CD14-positive monocyte (primary cell): ENCODE measurements at regions not wholly inside any gene's neighbourhood (a gene's known extent, or its start where the extent isn't known, plus 50 kb on each side); places are given as distances from the start of the nearest gene placed in this dataset.
A peak's percentile ranks its signal among the peaks of the same experiment; 100 is the strongest.

ENCODE experiments used
- DNase-seq, 3 donors: peaks; one replicate each; pipeline ENCODE4 v3.0.0-alpha.2; 2011 to 2022
- H2AFZ ChIP-seq: 2 replicates; pipeline ENCODE4 v1.6.0; 2012; ENCODE audit warnings: mild to moderate bottlenecking, low read depth, low read length, inconsistent platforms; ENCODE audit not compliant: insufficient read depth, poor library complexity, severe bottlenecking
- H3K27ac ChIP-seq, 2 donors: 1 replicate in 1 of 2; 2 replicates in 1 of 2; pipeline ENCODE4 v1.5.1; 2012 to 2013; ENCODE audit warnings: low read length in 2 of 2, control low read depth in 1 of 2, inconsistent platforms in 1 of 2, low read depth in 1 of 2, mild to moderate bottlenecking in 1 of 2
- H3K27me3 ChIP-seq, 2 donors: one replicate each; pipeline versions ENCODE4 v1.6.0 to v1.6.1; 2011 to 2013; ENCODE audit warnings: low read length in 2 of 2; ENCODE audit not compliant: control insufficient read depth in 2 of 2, insufficient read depth in 2 of 2
- H3K36me3 ChIP-seq, 2 donors: replicated peaks in 1 of 2; 1 replicate in 1 of 2; 2 replicates in 1 of 2; pipeline versions ENCODE4 v1.5.1 to v1.6.1; 2012 to 2013; ENCODE audit warnings: low read length in 2 of 2, control low read depth in 1 of 2, inconsistent platforms in 1 of 2, mild to moderate bottlenecking in 1 of 2; ENCODE audit not compliant: insufficient read depth in 2 of 2, control insufficient read depth in 1 of 2
- H3K4me1 ChIP-seq, 2 donors: 1 replicate in 1 of 2; 2 replicates in 1 of 2; pipeline versions ENCODE4 v1.5.1 to v1.6.1; 2012 to 2013; ENCODE audit warnings: low read length in 2 of 2, control low read depth in 1 of 2, inconsistent platforms in 1 of 2, mild to moderate bottlenecking in 1 of 2, moderate library complexity in 1 of 2; ENCODE audit not compliant: insufficient read depth in 2 of 2, control insufficient read depth in 1 of 2
- H3K4me2 ChIP-seq: replicated peaks from 2 replicates; pipeline ENCODE3; 2012; ENCODE audit warnings: low read length, moderate library complexity, mild to moderate bottlenecking; ENCODE audit not compliant: poor library complexity, severe bottlenecking; ENCODE audit errors: extremely low read depth
- H3K4me3 ChIP-seq, 3 experiments: fragments of 200-600 bp in 1 of 3; sonication (generic) in 1 of 3; replicated peaks in 1 of 3; 1 replicate in 2 of 3; 2 replicates in 1 of 3; pipeline ENCODE4 v1.5.1; 2011 to 2013; ENCODE audit warnings: low read length in 3 of 3, mild to moderate bottlenecking in 3 of 3, control low read depth in 2 of 3, low read depth in 2 of 3, inconsistent platforms in 1 of 3, moderate library complexity in 1 of 3
- H3K79me2 ChIP-seq: 2 replicates; pipeline ENCODE4 v1.6.0; 2012; ENCODE audit warnings: mild to moderate bottlenecking, control low read depth, inconsistent platforms, low read length, moderate library complexity; ENCODE audit not compliant: insufficient read depth
- H3K9ac ChIP-seq: 2 replicates; pipeline ENCODE4 v1.6.0; 2017; ENCODE audit warnings: low read length, mild to moderate bottlenecking; ENCODE audit not compliant: insufficient read depth, poor library complexity, severe bottlenecking
- H3K9me3 ChIP-seq, 2 donors: replicated peaks in 1 of 2; 1 replicate in 1 of 2; 2 replicates in 1 of 2; pipeline versions ENCODE4 v1.5.1 to v1.6.1; 2012 to 2013; ENCODE audit warnings: low read length in 2 of 2, control low read depth in 1 of 2; ENCODE audit not compliant: control insufficient read depth in 1 of 2, insufficient read depth in 1 of 2
- H4K20me1 ChIP-seq: 2 replicates; pipeline ENCODE4 v1.6.0; 2012; ENCODE audit warnings: mild to moderate bottlenecking, low read length, control low read depth, moderate library complexity; ENCODE audit not compliant: insufficient read depth
- H3K27ac Mint-ChIP-seq, 7 donors: one replicate each; pipeline ENCODE4 v1.8.0; 2020; ENCODE audit warnings: mild to moderate bottlenecking in 7 of 7, mixed read lengths in 7 of 7, moderate library complexity in 6 of 7, inconsistent platforms in 2 of 7
- H3K27me3 Mint-ChIP-seq, 3 donors: one replicate each; pipeline ENCODE4 v1.8.0; 2021 to 2022; ENCODE audit warnings: low read depth in 3 of 3, mild to moderate bottlenecking in 3 of 3, mixed read lengths in 3 of 3, moderate library complexity in 3 of 3, inconsistent platforms in 1 of 3
- H3K36me3 Mint-ChIP-seq, 2 donors: one replicate each; pipeline ENCODE4 v1.8.0; 2020; ENCODE audit warnings: mixed read lengths in 2 of 2, inconsistent platforms in 1 of 2, mild to moderate bottlenecking in 1 of 2
- H3K4me1 Mint-ChIP-seq: one replicate; pipeline ENCODE4 v1.8.0; 2020; ENCODE audit warnings: mild to moderate bottlenecking, mixed read lengths
- H3K4me3 Mint-ChIP-seq, 2 donors: one replicate each; pipeline ENCODE4 v1.8.0; 2020; ENCODE audit warnings: mild to moderate bottlenecking in 2 of 2, mixed read lengths in 2 of 2, moderate library complexity in 1 of 2
- H3K9me3 Mint-ChIP-seq, 7 donors: one replicate each; pipeline ENCODE4 v1.8.0; 2020 to 2022; ENCODE audit warnings: mixed read lengths in 7 of 7, mild to moderate bottlenecking in 6 of 7, moderate library complexity in 6 of 7, inconsistent platforms in 2 of 7
- WGBS: methylation state at CpG from one replicate; pipeline ENCODE4 v1.1.5; 2013; ENCODE audit warnings: missing lambda C conversion rate; ENCODE audit not compliant: insufficient coverage; 5-methylcytosine and 5-hydroxymethylcytosine counted together
- intact Hi-C, 2 donors: fragments of 100-400 bp; cut with micrococcal nuclease; formaldehyde crosslinking; loops; one replicate each; pipeline versions ENCODE4 v1.15.0 to v1.15.1; 2023
- TF ChIP-seq, protein P1 (sequence below): fragments of 200-600 bp; IDR thresholded peaks from one replicate; pipeline ENCODE4 v1.8.0; 2022; ENCODE audit warnings: antibody characterized with exemption, mild to moderate bottlenecking

DNA sequence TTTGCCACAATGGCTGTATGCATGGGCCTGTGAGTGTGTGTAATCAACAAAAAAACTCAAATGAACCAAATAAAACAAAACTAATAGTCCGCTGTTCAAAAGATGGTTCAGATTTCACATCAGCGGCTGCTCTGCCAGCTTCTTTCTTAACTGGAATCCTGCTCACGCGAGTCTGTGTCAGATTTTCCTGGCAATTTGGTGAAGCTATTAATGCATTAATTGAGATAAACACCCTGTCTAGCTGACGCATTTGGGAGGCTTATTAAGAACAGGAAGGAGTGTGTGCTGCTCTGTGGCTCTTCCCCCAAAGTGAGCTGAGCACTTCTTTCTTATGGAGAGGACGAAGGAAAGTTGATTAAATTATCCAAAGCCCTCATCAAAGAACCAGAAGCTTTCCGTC lies 336.6 kb upstream of the MKI67 start:
- no peaks in the 10 kb centered on the region for H4K20me1 ChIP-seq
- no peaks in the 10 kb centered on the region for H3K36me3 ChIP-seq
- no peak overlapping the region for H3K9ac ChIP-seq
- no peak overlapping the region for H2AFZ ChIP-seq
- H3K27ac Mint-ChIP-seq, result no peak overlapping the region
- H3K9me3 Mint-ChIP-seq, result peaks cover 0 to 5% (median 0%) of the 10 kb centered on the region in 7 donors
- 73% methylated on average over 4 of the region's 7 CpGs for WGBS
- no peaks in the 10 kb centered on the region for H3K36me3 Mint-ChIP-seq
- no peak for DNase-seq
- no peaks in the 10 kb centered on the region for H3K27me3 ChIP-seq
- H3K79me2 ChIP-seq, result no peaks in the 10 kb centered on the region
- H3K27ac ChIP-seq, result no peak overlapping the region
- H3K4me3 Mint-ChIP-seq, result no peak overlapping the region
- no peaks in the 10 kb centered on the region for H3K4me1 Mint-ChIP-seq
- no peak overlapping the region for H3K4me3 ChIP-seq
- TF ChIP-seq, protein P1, sequence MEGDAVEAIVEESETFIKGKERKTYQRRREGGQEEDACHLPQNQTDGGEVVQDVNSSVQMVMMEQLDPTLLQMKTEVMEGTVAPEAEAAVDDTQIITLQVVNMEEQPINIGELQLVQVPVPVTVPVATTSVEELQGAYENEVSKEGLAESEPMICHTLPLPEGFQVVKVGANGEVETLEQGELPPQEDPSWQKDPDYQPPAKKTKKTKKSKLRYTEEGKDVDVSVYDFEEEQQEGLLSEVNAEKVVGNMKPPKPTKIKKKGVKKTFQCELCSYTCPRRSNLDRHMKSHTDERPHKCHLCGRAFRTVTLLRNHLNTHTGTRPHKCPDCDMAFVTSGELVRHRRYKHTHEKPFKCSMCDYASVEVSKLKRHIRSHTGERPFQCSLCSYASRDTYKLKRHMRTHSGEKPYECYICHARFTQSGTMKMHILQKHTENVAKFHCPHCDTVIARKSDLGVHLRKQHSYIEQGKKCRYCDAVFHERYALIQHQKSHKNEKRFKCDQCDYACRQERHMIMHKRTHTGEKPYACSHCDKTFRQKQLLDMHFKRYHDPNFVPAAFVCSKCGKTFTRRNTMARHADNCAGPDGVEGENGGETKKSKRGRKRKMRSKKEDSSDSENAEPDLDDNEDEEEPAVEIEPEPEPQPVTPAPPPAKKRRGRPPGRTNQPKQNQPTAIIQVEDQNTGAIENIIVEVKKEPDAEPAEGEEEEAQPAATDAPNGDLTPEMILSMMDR, result no peak
- peaks cover 2 to 6% (median 5%) of the 10 kb centered on the region in 3 donors for H3K27me3 Mint-ChIP-seq
- no peaks in the 10 kb centered on the region for H3K9me3 ChIP-seq
- H3K4me1 ChIP-seq, result no peaks in the 10 kb centered on the region
- intact Hi-C loops, result no loop called here
- H3K4me2 ChIP-seq, result no peak overlapping the region

DNA sequence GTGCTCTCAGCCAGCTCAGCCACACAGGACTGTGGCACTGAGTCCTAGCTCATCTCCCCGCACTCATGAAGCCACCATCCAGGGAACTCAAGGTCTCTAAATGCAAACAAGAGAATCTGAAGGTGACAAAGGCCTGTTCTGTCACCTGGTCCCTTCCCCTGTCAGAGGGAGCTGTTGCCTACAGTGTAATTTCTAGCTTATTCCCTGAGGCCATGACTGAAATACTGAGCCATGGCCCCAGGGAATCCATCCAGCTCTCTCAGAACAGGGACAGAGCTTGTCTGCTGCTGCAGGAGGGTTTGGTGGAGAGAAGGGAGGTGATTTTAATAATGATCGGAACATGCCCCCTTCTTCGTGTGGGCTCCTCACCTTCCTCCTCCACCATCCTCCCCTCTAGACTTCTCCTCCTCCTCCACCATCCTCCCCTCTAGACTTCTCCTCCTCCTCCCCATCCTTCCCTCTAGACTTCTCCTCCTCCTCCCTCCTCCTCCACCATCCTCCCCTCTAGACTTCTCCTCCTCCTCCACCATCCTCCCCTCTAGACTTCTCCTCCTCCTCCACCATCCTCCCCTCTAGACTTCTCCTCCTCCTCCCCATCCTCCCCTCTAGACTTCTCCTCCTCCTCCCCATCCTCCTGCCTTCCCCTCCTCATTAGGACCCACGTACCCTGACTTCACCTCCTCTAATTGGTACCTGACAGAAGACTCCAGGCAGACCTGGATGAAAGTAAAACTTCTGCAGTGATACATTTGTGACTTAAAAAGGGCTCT lies 338.0 kb upstream of the MKI67 start:
- TF ChIP-seq, protein P1, result no peak
- Histone ChIP-seq H4K20me1 (no peaks in the 10 kb centered on the region), H3K79me2 (no peaks in the 10 kb centered on the region), H3K27me3 (no peaks in the 10 kb centered on the region), H3K27ac (no peak overlapping the region), H3K4me2 (no peak overlapping the region), H3K36me3 (no peaks in the 10 kb centered on the region), H3K9me3 (no peaks in the 10 kb centered on the region), H3K9ac (no peak overlapping the region), H2AFZ (no peak overlapping the region), H3K4me1 (no peaks in the 10 kb centered on the region), H3K4me3 (no peak overlapping the region)
- no peak overlapping the region for H3K27ac Mint-ChIP-seq
- WGBS, result 83% methylated on average over 2 of the region's 4 CpGs
- H3K9me3 Mint-ChIP-seq, result peaks cover 0 to 5% (median 0%) of the 10 kb centered on the region in 7 donors
- H3K36me3 Mint-ChIP-seq, result no peaks in the 10 kb centered on the region
- H3K27me3 Mint-ChIP-seq, result peaks cover 2 to 5% (median 4%) of the 10 kb centered on the region in 3 donors
- intact Hi-C loops, result no loop called here
- no peaks in the 10 kb centered on the region for H3K4me1 Mint-ChIP-seq
- no peak overlapping the region for H3K4me3 Mint-ChIP-seq
- peak in 2 of 3 donors; percentile 23 to 52 for DNase-seq
